Thyroid gland (tissue), 4 donors: ENCODE measurements at regions not wholly inside any gene's neighbourhood (a gene's known extent, or its start where the extent isn't known, plus 50 kb on each side); places are given as distances from the start of the nearest gene placed in this dataset.

Experiments used
- POLR2A ChIP-seq, 2 donors: fragments of 450-650 bp; IDR thresholded peaks; one replicate each; pipeline ENCODE4 v1.6.1; 2017; ENCODE audit warnings: antibody characterized with exemption in 2 of 2, mild to moderate bottlenecking in 2 of 2, moderate library complexity in 1 of 2
- TF ChIP-seq, protein P1 (sequence below), 6 experiments: fragments of 200-600 bp in 3 of 6; fragments of 450-650 bp in 3 of 6; sonication (generic) in 3 of 6; IDR thresholded peaks; one replicate each; pipeline ENCODE4 v1.5.1; 2016 to 2019; ENCODE audit warnings: antibody characterized with exemption in 6 of 6, mild to moderate bottlenecking in 2 of 6, inconsistent platforms in 1 of 6, moderate library complexity in 1 of 6

DNA sequence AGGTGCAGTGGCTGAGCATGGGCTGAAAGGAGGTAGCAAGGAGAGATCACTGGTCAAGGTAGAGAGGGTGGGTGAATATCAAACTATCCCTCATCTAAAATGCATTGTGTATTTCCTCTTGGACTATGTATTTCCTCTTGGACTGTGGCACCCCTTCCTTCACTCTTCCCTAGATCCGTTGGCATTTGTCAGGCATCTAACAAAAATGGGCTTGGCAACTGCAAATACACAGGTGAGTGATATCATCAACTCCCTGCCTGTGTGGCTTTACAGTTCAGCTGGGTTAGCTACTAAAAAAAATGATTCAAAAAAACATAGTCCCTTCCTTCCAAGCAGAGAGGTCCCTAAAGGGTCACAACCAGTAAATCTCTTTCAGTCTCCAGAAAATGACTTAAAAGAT, 142.8 kb upstream of the FUT8 start:
- TF ChIP-seq, protein P1, sequence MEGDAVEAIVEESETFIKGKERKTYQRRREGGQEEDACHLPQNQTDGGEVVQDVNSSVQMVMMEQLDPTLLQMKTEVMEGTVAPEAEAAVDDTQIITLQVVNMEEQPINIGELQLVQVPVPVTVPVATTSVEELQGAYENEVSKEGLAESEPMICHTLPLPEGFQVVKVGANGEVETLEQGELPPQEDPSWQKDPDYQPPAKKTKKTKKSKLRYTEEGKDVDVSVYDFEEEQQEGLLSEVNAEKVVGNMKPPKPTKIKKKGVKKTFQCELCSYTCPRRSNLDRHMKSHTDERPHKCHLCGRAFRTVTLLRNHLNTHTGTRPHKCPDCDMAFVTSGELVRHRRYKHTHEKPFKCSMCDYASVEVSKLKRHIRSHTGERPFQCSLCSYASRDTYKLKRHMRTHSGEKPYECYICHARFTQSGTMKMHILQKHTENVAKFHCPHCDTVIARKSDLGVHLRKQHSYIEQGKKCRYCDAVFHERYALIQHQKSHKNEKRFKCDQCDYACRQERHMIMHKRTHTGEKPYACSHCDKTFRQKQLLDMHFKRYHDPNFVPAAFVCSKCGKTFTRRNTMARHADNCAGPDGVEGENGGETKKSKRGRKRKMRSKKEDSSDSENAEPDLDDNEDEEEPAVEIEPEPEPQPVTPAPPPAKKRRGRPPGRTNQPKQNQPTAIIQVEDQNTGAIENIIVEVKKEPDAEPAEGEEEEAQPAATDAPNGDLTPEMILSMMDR (IDR thresholded peaks at IDR 0.05), result no peak
- no peak for TF ChIP-seq POLR2A (IDR thresholded peaks at IDR 0.05)
